GM18867 (cell line): ENCODE measurements at regions not wholly inside any gene's neighbourhood (a gene's known extent, or its start where the extent isn't known, plus 50 kb on each side); places are given as distances from the start of the nearest gene placed in this dataset.

Experiments used
- ATAC-seq: cut with Tn5 transposase; IDR thresholded peaks from one replicate; pipeline ENCODE4 v1.9.1; 2021; ENCODE audit warnings: mild to moderate bottlenecking, moderate library complexity; ENCODE audit not compliant: unreplicated experiment

GRCh38 chr9:80359941-80360881 is 788.4 kb downstream of the TLE4 start:
- no peak for ATAC-seq

- ATAC-seq: no peak
Observed at GRCh38 chr9:80359291-80359690, 787.5 kb downstream of the TLE4 start.

- no peak for ATAC-seq
Observed at GRCh38 chr9:80352967-80353366, 781.2 kb downstream of the TLE4 start.

- ATAC-seq: no peak
Observed at GRCh38 chr9:80351612-80352011, 779.8 kb downstream of the TLE4 start.

- ATAC-seq: no peak
Observed at GRCh38 chr9:80326105-80326504, 754.3 kb downstream of the TLE4 start.

GRCh38 chr9:80320916-80321315 is 749.2 kb downstream of the TLE4 start:
- ATAC-seq: no peak

GRCh38 chr9:80320480-80320879 is 748.7 kb downstream of the TLE4 start:
- ATAC-seq: no peak

- no peak for ATAC-seq
Observed at GRCh38 chr9:80305136-80305535, 733.4 kb downstream of the TLE4 start.

GRCh38 chr9:80294955-80295354 is 723.2 kb downstream of the TLE4 start:
- ATAC-seq: no peak

GRCh38 chr9:80294318-80294717 is 722.6 kb downstream of the TLE4 start:
- no peak for ATAC-seq

- no peak for ATAC-seq
Observed at GRCh38 chr9:80292231-80292630, 720.5 kb downstream of the TLE4 start.

- no peak for ATAC-seq
Observed at GRCh38 chr9:80285326-80285725, 713.6 kb downstream of the TLE4 start.

- ATAC-seq: no peak
Observed at GRCh38 chr9:80282766-80283165, 711.0 kb downstream of the TLE4 start.

- no peak for ATAC-seq
Observed at GRCh38 chr9:80259079-80259478, 687.3 kb downstream of the TLE4 start.

GRCh38 chr9:80251778-80252177 is 680.0 kb downstream of the TLE4 start:
- ATAC-seq: no peak

GRCh38 chr9:80242022-80242421 is 670.3 kb downstream of the TLE4 start:
- no peak for ATAC-seq

GRCh38 chr9:80235752-80236151 is 664.0 kb downstream of the TLE4 start:
- no peak for ATAC-seq

- ATAC-seq: no peak
Observed at GRCh38 chr9:80233906-80234305, 662.1 kb downstream of the TLE4 start.

GRCh38 chr9:80233102-80233843 is 661.5 kb downstream of the TLE4 start:
- ATAC-seq: no peak

GRCh38 chr9:80231318-80232236 is 659.8 kb downstream of the TLE4 start:
- ATAC-seq: no peak

GRCh38 chr9:80223897-80224296 is 652.1 kb downstream of the TLE4 start:
- no peak for ATAC-seq
